Left ventricle myocardium inferior (tissue), 1 donor: ENCODE measurements at regions not wholly inside any gene's neighbourhood (a gene's known extent, or its start where the extent isn't known, plus 50 kb on each side); places are given as distances from the start of the nearest gene placed in this dataset.

ENCODE experiments used
- DNase-seq: peaks from one replicate; pipeline ENCODE4 v3.0.0-alpha.2; 2020
- H3K27ac ChIP-seq: fragments of 200-600 bp; replicated peaks from 2 replicates; pipeline ENCODE4 v1.8.0; 2021
- H3K27me3 ChIP-seq: fragments of 200-600 bp; 2 replicates; pipeline ENCODE4 v1.8.0; 2021; ENCODE audit warnings: low read depth
- H3K36me3 ChIP-seq: fragments of 200-600 bp; 2 replicates; pipeline ENCODE4 v1.8.0; 2021
- H3K4me1 ChIP-seq: fragments of 200-600 bp; 2 replicates; pipeline ENCODE4 v1.8.0; 2021
- H3K4me3 ChIP-seq: fragments of 200-600 bp; 2 replicates; pipeline ENCODE4 v1.8.0; 2021; ENCODE audit warnings: mild to moderate bottlenecking, moderate library complexity
- H3K9me3 ChIP-seq: fragments of 200-600 bp; replicated peaks from 2 replicates; pipeline ENCODE4 v1.8.0; 2021
- CTCF ChIP-seq: fragments of 200-600 bp; IDR thresholded peaks from 2 replicates; pipeline ENCODE4 v1.8.0; 2021; ENCODE audit warnings: antibody characterized with exemption, mild to moderate bottlenecking, borderline replicate concordance
- intact Hi-C: fragments of 100-400 bp; cut with micrococcal nuclease; formaldehyde crosslinking; loops from one replicate; pipeline ENCODE4 v1.11.0; 2022
- donor health status: DM: no; HTN: yes; CAD: no; lungs with severe emphysema.

DNA sequence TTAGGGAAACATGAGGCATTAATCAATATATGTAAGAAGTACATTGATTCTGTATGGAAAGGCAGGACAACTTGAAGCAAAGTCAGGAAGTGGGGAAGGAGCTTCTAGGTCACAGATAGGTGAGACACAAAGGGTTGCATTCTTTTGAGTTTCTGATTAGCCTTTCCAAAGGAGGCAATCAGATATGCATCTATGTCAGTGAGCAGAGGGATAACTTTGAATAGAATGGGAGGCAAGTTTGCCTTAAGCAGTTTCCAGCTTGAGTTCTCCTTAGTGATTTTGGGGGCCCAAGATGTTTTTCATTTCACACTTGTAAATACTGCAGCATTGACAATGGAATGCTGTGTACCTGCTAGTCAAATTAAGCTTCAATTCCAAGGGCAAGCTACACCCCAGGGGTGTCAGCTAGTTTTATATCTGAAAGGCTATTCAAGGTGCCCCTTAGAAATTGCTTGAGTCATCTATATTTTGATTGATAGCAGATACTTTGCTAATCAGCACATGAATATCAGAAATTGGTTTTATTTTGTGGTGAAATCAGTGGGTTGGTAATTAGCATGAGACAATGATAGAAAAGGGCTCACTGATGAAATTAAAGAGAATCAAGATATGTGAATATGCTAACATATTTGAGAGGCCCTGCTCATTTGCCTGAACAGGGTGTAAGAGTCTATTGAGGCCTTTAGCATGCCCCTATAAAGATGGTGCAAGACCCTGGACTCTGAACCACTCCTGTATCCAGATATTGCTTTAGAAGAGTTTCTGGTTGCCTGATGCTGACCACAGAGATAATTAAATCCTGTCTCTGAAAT lies 131.5 kb downstream of the TMEM17 start:
- no peak for DNase-seq
- TF ChIP-seq CTCF: no peak
- intact Hi-C loops: no loop called here
- Histone ChIP-seq H3K4me1 (peaks cover 3% of the 10 kb centered on the region), H3K36me3 (no peaks in the 10 kb centered on the region), H3K9me3 (peaks cover 17% of the 10 kb centered on the region), H3K27me3 (no peaks in the 10 kb centered on the region), H3K27ac (no peak overlapping the region), H3K4me3 (no peak overlapping the region)

DNA sequence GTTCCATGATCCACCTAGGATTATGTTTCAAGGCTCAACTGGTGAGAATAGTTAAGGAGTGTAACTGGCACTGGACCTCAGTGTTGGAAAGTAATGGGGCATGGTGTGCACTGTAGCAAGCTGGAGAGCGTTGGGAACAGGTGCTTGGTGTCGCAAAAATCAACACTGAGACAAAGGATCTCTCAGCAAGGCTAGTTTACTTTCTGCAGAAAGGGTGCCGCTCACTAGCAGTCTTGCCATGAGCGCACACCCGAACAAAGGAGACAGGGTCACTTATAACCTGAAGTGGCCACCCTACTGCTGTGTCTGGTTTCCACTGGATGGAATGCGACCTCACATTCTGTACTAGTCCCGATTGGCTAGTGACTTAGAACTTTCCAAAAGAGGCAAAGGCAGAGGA lies 133.2 kb downstream of the TMEM17 start:
- Histone ChIP-seq H3K27me3 (no peaks in the 10 kb centered on the region), H3K4me3 (no peak overlapping the region), H3K27ac (no peak overlapping the region), H3K4me1 (no peaks in the 10 kb centered on the region), H3K9me3 (peaks cover 17% of the 10 kb centered on the region), H3K36me3 (no peaks in the 10 kb centered on the region)
- intact Hi-C loops: no loop called here
- no peak for DNase-seq
- TF ChIP-seq CTCF: no peak

GRCh38 chr2:62370321-62371250 lies 135.4 kb downstream of the TMEM17 start:
- Histone ChIP-seq H3K36me3 (no peaks in the 10 kb centered on the region), H3K4me1 (no peaks in the 10 kb centered on the region)
- intact Hi-C loops: no loop called here

DNA sequence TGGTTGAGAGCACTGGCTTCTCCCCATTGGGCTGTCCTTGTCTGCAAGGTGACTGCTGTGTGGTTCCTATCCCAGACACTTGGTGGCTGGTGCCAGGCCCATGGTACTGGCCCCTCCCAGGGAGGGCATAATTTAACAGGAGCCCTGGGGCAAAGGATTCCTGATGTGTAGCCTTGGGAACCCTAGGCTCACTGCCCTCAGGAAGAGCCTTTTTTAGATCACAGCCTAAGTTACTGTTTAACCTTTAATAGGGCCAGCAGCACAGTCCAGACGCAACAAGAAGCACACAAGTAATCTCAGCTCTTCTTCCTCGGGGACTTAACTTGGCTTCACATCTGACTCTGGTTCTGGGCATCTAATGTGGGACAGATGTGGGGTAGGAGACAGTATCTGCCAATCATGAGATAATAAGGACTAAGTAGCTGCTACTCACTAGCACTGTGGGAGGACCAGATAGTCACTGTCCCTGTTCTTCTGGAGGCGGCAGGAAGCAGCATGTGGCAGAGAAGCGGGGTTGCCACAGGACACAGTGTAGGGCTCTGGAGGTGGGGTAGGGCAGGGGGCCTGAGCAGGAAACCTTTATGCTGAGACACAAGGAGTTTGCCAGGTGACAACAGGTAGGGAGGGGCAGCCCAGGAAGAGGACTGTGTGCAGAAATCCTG lies 136.3 kb downstream of the TMEM17 start:
- TF ChIP-seq CTCF: no peak
- intact Hi-C loops: no loop called here
- H3K27ac ChIP-seq: no peak overlapping the region
- H3K9me3 ChIP-seq: peaks cover 17% of the 10 kb centered on the region
- no peak overlapping the region for H3K4me3 ChIP-seq
- no peak for DNase-seq
- H3K36me3 ChIP-seq: no peaks in the 10 kb centered on the region
- no peaks in the 10 kb centered on the region for H3K27me3 ChIP-seq
- no peaks in the 10 kb centered on the region for H3K4me1 ChIP-seq

More at GRCh38 chr2:62370321-62371250, 135.4 kb downstream of the TMEM17 start:
- Histone ChIP-seq H3K27ac (no peak overlapping the region), H3K4me3 (no peak overlapping the region), H3K27me3 (no peaks in the 10 kb centered on the region), H3K9me3 (peaks cover 17% of the 10 kb centered on the region)
- no peak for DNase-seq
- TF ChIP-seq CTCF: no peak

DNA sequence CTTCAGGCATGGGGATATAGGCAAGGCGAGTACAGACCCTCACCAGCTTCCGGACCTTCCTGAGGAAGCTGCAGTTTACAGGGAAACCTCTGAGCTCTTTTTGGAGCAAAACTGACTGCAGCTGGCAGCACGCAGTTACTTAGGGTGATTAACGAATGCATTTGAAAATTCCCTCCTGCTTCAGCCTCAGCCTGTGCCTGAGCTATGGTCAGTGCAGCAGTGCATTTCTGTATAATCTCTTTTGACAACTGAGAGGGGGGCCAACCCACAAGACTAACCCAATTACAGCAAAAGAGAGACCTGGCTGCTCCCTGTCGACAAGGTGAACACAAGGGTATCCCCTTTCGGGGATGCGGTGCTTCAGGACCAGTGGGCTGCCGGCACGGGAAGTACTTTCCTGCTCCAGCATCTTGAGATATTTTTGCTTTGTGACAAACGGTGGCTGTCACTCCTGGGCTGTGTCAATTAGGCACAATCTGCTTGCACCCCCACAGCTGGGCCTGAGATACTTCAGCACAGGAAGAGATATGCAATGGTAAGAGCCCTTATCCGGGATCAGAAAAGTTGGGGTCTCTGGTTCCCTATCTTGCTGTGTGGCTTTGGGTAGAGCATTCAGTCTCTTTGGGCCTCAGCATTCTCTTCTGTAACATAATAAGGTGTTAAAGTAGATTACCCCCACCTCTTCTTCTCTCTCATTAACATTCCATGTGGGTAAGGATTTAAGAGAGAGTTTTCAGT lies 141.0 kb downstream of the TMEM17 start:
- no peak overlapping the region for H3K27ac ChIP-seq
- H3K4me3 ChIP-seq: no peak overlapping the region
- TF ChIP-seq CTCF: no peak
- no peaks in the 10 kb centered on the region for H3K27me3 ChIP-seq
- H3K9me3 ChIP-seq: peaks cover 11% of the 10 kb centered on the region
- no peaks in the 10 kb centered on the region for H3K4me1 ChIP-seq
- no peak for DNase-seq
- intact Hi-C loops: no loop called here
- no peaks in the 10 kb centered on the region for H3K36me3 ChIP-seq
